DMS 273 (cell line): ENCODE measurements at regions not wholly inside any gene's neighbourhood (a gene's known extent, or its start where the extent isn't known, plus 50 kb on each side); places are given as distances from the start of the nearest gene placed in this dataset.

ENCODE experiments used
- DNase-seq: peaks from one replicate; lab custom pipeline; 2025; ENCODE audit not compliant: unreplicated experiment; lab: John Stamatoyannopoulos, UW

GRCh38 chr2:236963631-236964182 lies 122.0 kb upstream of the COPS8 start:
- DNase-seq, result no peak

- DNase-seq, result no peak
Measured at GRCh38 chr2:236964291-236964690, 121.4 kb upstream of the COPS8 start.

- no peak for DNase-seq
Measured at GRCh38 chr2:236965021-236965840, 120.5 kb upstream of the COPS8 start.

GRCh38 chr2:236965841-236966096 lies 119.9 kb upstream of the COPS8 start:
- DNase-seq, result no peak

GRCh38 chr2:236967499-236967783 lies 118.2 kb upstream of the COPS8 start:
- DNase-seq, result no peak

GRCh38 chr2:236968101-236968879 lies 117.4 kb upstream of the COPS8 start:
- no peak for DNase-seq

GRCh38 chr2:236968880-236969534 lies 116.7 kb upstream of the COPS8 start:
- peak; percentile 37 for DNase-seq

GRCh38 chr2:236969767-236970655 lies 115.7 kb upstream of the COPS8 start:
- no peak for DNase-seq

- no peak for DNase-seq
Measured at GRCh38 chr2:236970656-236971010, 115.1 kb upstream of the COPS8 start.

- no peak for DNase-seq
Measured at GRCh38 chr2:236971131-236971821, 114.4 kb upstream of the COPS8 start.

GRCh38 chr2:236971919-236972381 lies 113.7 kb upstream of the COPS8 start:
- no peak for DNase-seq

- peak; percentile 77 for DNase-seq
Measured at GRCh38 chr2:236972491-236973342, 113.0 kb upstream of the COPS8 start.

GRCh38 chr2:236973343-236973980 lies 112.2 kb upstream of the COPS8 start:
- DNase-seq, result peak; percentile 65

- no peak for DNase-seq
Measured at GRCh38 chr2:236974148-236974547, 111.5 kb upstream of the COPS8 start.

GRCh38 chr2:236974752-236975151 lies 110.9 kb upstream of the COPS8 start:
- no peak for DNase-seq

- no peak for DNase-seq
Measured at GRCh38 chr2:236975766-236976165, 109.9 kb upstream of the COPS8 start.

GRCh38 chr2:236976266-236977062 lies 109.2 kb upstream of the COPS8 start:
- no peak for DNase-seq
